Astrocyte of the cerebellum (primary cell): ENCODE measurements at regions not wholly inside any gene's neighbourhood (a gene's known extent, or its start where the extent isn't known, plus 50 kb on each side); places are given as distances from the start of the nearest gene placed in this dataset.

Experiments
- DNase-seq: peaks from one replicate; pipeline ENCODE4 v3.0.0-alpha.2; 2011; ENCODE audit warnings: low read depth
- H3K4me3 ChIP-seq: 2 replicates; pipeline ENCODE4 v1.5.1; 2011; ENCODE audit warnings: mild to moderate bottlenecking, low read depth, low read length, moderate library complexity
- in situ Hi-C: cut with HindIII; loops from 2 replicates; pipeline ENCODE4 v1.10.0; 2017; ENCODE audit warnings: low sequenced_read_pairs
- TF ChIP-seq, protein P1 (sequence below): IDR thresholded peaks from 2 replicates; pipeline ENCODE4 v1.5.1; 2012; ENCODE audit warnings: low read length, low read depth, moderate library complexity, mild to moderate bottlenecking; ENCODE audit errors: missing control alignments

GRCh38 chr2:228509021-228509420 lies 327.5 kb upstream of the SPHKAP start:
- in situ Hi-C loops, result no loop called here
- DNase-seq, result no peak
- H3K4me3 ChIP-seq, result no peak overlapping the region
- TF ChIP-seq, protein P1, sequence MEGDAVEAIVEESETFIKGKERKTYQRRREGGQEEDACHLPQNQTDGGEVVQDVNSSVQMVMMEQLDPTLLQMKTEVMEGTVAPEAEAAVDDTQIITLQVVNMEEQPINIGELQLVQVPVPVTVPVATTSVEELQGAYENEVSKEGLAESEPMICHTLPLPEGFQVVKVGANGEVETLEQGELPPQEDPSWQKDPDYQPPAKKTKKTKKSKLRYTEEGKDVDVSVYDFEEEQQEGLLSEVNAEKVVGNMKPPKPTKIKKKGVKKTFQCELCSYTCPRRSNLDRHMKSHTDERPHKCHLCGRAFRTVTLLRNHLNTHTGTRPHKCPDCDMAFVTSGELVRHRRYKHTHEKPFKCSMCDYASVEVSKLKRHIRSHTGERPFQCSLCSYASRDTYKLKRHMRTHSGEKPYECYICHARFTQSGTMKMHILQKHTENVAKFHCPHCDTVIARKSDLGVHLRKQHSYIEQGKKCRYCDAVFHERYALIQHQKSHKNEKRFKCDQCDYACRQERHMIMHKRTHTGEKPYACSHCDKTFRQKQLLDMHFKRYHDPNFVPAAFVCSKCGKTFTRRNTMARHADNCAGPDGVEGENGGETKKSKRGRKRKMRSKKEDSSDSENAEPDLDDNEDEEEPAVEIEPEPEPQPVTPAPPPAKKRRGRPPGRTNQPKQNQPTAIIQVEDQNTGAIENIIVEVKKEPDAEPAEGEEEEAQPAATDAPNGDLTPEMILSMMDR, result no peak

DNA sequence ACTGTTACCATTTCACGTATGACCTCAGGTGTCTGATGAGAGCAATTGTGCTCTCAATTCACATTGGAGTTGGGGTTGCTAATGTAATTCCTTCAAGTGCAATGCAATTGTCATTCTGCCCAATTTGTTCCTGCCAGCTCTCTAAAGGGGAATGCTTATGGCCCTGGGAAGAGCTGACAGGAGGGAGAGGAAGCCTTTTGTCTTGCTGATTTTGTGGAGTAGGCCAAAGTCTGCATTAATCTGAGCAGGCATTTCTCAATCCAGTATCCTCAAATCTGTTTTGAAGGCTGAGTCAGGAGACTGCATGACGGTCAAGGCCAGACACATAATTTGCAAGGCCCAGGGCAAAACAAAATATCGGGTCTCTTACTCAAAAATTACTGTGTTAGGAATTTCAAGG lies 326.4 kb upstream of the SPHKAP start:
- no peak for DNase-seq
- in situ Hi-C loops, result no loop called here
- H3K4me3 ChIP-seq, result no peak overlapping the region
- TF ChIP-seq, protein P1, result no peak

DNA sequence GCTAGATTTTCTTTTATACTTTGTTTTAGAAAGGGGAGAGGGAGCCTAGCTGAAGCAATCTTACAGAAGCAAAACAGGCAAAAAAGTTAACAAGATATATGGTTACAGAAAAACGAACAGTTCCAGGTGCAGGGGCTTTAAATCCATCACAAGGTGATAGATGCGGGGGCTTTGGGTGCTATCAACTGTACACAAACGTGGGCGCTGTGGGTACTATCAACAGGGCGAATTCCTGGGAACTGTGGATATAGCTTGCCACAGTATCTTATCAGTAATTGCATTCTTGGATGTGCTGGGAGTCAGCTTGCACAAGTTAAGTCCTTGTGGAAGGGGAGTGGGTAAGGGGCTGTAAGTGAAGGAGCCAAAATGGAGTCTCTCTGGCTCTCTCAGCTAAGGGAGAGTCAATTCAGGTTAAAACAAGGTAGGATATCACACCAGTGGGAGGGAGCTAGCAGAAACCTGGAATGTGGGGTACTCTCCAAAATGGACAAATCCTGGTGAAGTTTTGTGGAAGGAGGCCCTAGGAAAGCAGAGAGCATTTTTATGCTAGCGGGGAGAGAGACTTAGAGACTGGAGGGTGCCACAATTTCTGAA lies 325.8 kb upstream of the SPHKAP start:
- in situ Hi-C loops, result no loop called here
- TF ChIP-seq, protein P1, result no peak
- no peak overlapping the region for H3K4me3 ChIP-seq
- no peak for DNase-seq

DNA sequence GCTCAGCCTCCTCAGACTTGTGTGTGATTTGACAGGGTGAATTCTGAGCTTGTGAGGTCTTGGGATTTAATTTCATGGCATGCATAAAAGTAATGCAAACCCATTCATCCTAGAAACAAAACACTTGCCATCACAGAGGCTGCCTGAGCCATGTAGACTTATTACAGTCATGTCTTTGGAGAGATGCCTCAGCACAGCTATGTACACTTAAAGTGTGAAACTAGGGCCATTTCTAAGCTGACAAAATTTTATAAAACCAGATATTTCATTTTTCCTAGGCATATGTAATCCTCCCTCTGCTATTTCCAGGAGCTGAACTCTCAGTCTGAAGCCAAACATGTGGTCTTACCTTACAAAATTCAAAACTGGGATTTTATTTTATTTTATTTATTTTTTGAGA lies 322.2 kb upstream of the SPHKAP start:
- TF ChIP-seq, protein P1, result no peak
- no peak for DNase-seq
- H3K4me3 ChIP-seq, result no peak overlapping the region
- in situ Hi-C loops, result no loop called here

DNA sequence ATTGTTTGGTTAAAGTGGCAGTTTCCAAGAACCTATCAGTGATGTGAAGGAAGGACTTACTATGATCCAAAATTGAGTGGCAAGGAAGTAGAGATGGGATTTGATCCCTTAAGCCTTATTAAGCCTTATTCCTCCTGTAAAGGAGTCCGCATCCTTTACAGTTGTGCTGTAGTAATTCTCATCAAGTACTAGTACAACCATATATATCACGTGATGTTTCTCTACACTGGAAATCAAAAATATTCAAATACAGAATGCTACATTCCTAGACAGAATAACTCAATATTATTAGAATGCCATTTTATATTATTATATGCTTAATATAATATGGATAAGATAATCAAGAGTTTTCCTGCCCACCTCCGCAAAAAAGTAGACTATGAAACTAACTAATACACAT lies 312.4 kb upstream of the SPHKAP start:
- TF ChIP-seq, protein P1, result no peak
- in situ Hi-C loops, result no loop called here
- DNase-seq, result no peak
- H3K4me3 ChIP-seq, result no peak overlapping the region

GRCh38 chr2:228479014-228479413 lies 297.5 kb upstream of the SPHKAP start:
- TF ChIP-seq, protein P1, result no peak
- in situ Hi-C loops, result no loop called here
- H3K4me3 ChIP-seq, result no peak overlapping the region
- DNase-seq, result no peak

- no peak for DNase-seq
- H3K4me3 ChIP-seq, result no peak overlapping the region
These were observed 293.0 kb upstream of the SPHKAP start for GRCh38 chr2:228474466-228474865.

More at GRCh38 chr2:228474466-228474865, 293.0 kb upstream of the SPHKAP start:
- TF ChIP-seq, protein P1, result no peak
- in situ Hi-C loops, result no loop called here
